Astrocyte (in vitro differentiated cells and primary cell): ENCODE measurements at regions not wholly inside any gene's neighbourhood (a gene's known extent, or its start where the extent isn't known, plus 50 kb on each side); places are given as distances from the start of the nearest gene placed in this dataset.
"Not testable (repeated sequence)": the region's sequence is repeated elsewhere in the genome, so short reads cannot be mapped to it uniquely, and the experiment has no call there.

ENCODE experiments used
- EZH2 ChIP-seq: IDR thresholded peaks from 2 replicates; pipeline ENCODE4 v1.6.1; 2012; ENCODE audit warnings: mild to moderate bottlenecking, low read length, inconsistent platforms; ENCODE audit not compliant: insufficient read depth
- TF ChIP-seq, protein P1 (sequence below): IDR thresholded peaks from 2 replicates; pipeline ENCODE4 v1.5.1; 2011; ENCODE audit warnings: low read depth, mild to moderate bottlenecking, inconsistent platforms, low read length, moderate library complexity; ENCODE audit not compliant: insufficient read depth

DNA sequence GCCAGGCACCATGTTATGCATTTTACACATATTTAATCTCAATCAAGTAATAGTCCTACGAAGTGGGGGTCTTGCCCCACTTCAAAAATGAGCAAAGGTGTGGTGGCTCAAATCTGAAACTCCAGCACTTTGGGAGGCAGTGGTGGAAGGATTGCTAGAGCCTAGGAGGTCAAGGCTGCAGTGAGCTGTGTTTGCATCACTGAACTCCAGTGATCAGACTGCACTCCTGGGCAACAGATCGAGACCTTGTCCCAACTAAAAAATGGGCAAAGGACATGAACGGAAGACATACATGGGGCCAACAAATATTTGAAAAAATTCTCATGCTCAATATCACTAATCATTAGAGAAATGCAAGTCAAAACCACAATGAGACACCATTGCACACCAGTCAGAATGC lies 116.3 kb upstream of the NBPF8 start:
- TF ChIP-seq, protein P1, sequence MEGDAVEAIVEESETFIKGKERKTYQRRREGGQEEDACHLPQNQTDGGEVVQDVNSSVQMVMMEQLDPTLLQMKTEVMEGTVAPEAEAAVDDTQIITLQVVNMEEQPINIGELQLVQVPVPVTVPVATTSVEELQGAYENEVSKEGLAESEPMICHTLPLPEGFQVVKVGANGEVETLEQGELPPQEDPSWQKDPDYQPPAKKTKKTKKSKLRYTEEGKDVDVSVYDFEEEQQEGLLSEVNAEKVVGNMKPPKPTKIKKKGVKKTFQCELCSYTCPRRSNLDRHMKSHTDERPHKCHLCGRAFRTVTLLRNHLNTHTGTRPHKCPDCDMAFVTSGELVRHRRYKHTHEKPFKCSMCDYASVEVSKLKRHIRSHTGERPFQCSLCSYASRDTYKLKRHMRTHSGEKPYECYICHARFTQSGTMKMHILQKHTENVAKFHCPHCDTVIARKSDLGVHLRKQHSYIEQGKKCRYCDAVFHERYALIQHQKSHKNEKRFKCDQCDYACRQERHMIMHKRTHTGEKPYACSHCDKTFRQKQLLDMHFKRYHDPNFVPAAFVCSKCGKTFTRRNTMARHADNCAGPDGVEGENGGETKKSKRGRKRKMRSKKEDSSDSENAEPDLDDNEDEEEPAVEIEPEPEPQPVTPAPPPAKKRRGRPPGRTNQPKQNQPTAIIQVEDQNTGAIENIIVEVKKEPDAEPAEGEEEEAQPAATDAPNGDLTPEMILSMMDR = not testable (repeated sequence)
- not testable (repeated sequence) for TF ChIP-seq EZH2
